ENCODE measurements at regions not wholly inside any gene's neighbourhood (a gene's known extent, or its start where the extent isn't known, plus 50 kb on each side); places are given as distances from the start of the nearest gene placed in this dataset.
"Not testable (repeated sequence)": the region's sequence is repeated elsewhere in the genome, so short reads cannot be mapped to it uniquely, and the experiment has no call there.

GRCh38 chr2:149767516-149767974, 180.0 kb upstream of the MMADHC start:
- intact Hi-C loops (cut with DNase I), result no loop called here
- Histone ChIP-seq H3K27me3 (no peaks in the 10 kb centered on the region), H3K27ac (no peak overlapping the region), H3K9me3 (no peaks in the 10 kb centered on the region), H3K36me3 (no peaks in the 10 kb centered on the region), H3K4me3 (no peak overlapping the region), H3K4me1 (no peaks in the 10 kb centered on the region)
- DNase-seq (ENCODE audit: low spot score in 2 of 2), result no peak
- TF ChIP-seq CTCF (IDR thresholded peaks at IDR 0.05), result no peak

- H3K27me3 ChIP-seq, result no peaks in the 10 kb centered on the region
- no peaks in the 10 kb centered on the region for H3K4me1 ChIP-seq
- no peak overlapping the region for H3K4me3 ChIP-seq
- TF ChIP-seq CTCF (IDR thresholded peaks at IDR 0.05), result no peak
- no peak overlapping the region for H3K27ac ChIP-seq
- H3K9me3 ChIP-seq, result no peaks in the 10 kb centered on the region
- H3K36me3 ChIP-seq, result no peaks in the 10 kb centered on the region
- no peak for DNase-seq (ENCODE audit: low spot score in 2 of 2)
- intact Hi-C loops (cut with DNase I), result no loop called here
Measured at GRCh38 chr2:149766339-149766738, 178.8 kb upstream of the MMADHC start.

GRCh38 chr2:149765636-149766035, 178.1 kb upstream of the MMADHC start:
- Histone ChIP-seq H3K4me3 (no peak overlapping the region), H3K9me3 (no peaks in the 10 kb centered on the region)
- intact Hi-C loops (cut with DNase I), result no loop called here

DNA sequence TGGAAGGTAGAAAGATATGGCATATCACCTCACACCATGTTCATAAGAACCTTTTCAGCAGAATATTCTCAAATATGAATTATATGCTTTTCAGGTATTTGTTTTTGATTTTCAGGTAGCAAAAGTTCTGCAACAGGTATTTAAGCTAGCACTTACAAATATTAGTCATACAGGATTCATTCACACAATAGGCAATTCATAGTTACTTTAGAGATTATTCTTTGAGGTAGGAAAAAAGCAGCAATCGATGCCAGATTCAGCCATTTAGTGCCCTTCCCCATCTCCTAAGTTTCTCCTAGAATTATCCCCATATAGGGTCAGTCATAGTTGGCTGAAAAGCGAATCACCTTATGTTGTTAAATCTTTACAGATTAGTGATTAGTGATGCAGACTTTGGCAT, 177.4 kb upstream of the MMADHC start:
- no peak for DNase-seq (ENCODE audit: low spot score in 2 of 2)
- H3K4me1 ChIP-seq, result no peaks in the 10 kb centered on the region
- H3K36me3 ChIP-seq, result no peaks in the 10 kb centered on the region
- TF ChIP-seq CTCF (IDR thresholded peaks at IDR 0.05), result no peak
- H3K9me3 ChIP-seq, result no peaks in the 10 kb centered on the region
- H3K4me3 ChIP-seq, result no peak overlapping the region
- intact Hi-C loops (cut with DNase I), result no loop called here
- H3K27me3 ChIP-seq, result no peaks in the 10 kb centered on the region
- H3K27ac ChIP-seq, result no peak overlapping the region

More at GRCh38 chr2:149765636-149766035, 178.1 kb upstream of the MMADHC start:
- DNase-seq (ENCODE audit: low spot score in 2 of 2), result no peak
- Histone ChIP-seq H3K36me3 (no peaks in the 10 kb centered on the region), H3K27ac (no peak overlapping the region), H3K27me3 (no peaks in the 10 kb centered on the region), H3K4me1 (no peaks in the 10 kb centered on the region)
- TF ChIP-seq CTCF (IDR thresholded peaks at IDR 0.05), result no peak

DNA sequence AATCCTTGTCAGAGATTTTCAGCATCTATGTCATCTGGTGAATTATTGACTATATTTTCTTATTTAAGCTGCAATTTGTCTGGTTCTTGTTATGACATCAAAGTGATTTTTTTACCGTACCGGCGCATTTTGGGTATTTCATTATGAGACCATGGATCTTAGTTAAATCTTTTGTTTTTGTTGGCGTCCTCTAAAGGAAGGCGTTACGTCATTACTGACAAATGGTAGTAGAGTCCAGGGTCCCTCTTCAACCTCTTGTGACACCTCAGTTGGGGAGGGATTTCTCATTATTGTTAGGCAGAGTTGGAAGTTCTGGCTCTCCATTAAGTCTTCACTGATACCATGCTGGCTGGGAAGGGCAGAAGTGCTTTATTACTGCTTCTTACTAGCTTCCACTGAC, 175.8 kb upstream of the MMADHC start:
- DNase-seq (ENCODE audit: low spot score in 2 of 2), result no peak
- TF ChIP-seq CTCF (IDR thresholded peaks at IDR 0.05), result no peak
- Histone ChIP-seq H3K27me3 (no peaks in the 10 kb centered on the region), H3K9me3 (no peaks in the 10 kb centered on the region), H3K4me3 (no peak overlapping the region), H3K27ac (no peak overlapping the region), H3K36me3 (no peaks in the 10 kb centered on the region), H3K4me1 (no peaks in the 10 kb centered on the region)
- intact Hi-C loops (cut with DNase I), result no loop called here

- no peaks in the 10 kb centered on the region for H3K4me1 ChIP-seq
- no peaks in the 10 kb centered on the region for H3K9me3 ChIP-seq
- intact Hi-C loops (cut with DNase I), result no loop called here
- H3K36me3 ChIP-seq, result no peaks in the 10 kb centered on the region
- no peaks in the 10 kb centered on the region for H3K27me3 ChIP-seq
- H3K27ac ChIP-seq, result no peak overlapping the region
- H3K4me3 ChIP-seq, result no peak overlapping the region
- DNase-seq (ENCODE audit: low spot score in 2 of 2), result no peak
- no peak for TF ChIP-seq CTCF (IDR thresholded peaks at IDR 0.05)
Measured at GRCh38 chr2:149761611-149762010, 174.0 kb upstream of the MMADHC start.

GRCh38 chr2:149759382-149759781, 171.8 kb upstream of the MMADHC start:
- intact Hi-C loops (cut with DNase I); H3K36me3 ChIP-seq; H3K27me3 ChIP-seq; H3K4me1 ChIP-seq; H3K9me3 ChIP-seq; DNase-seq (ENCODE audit: low spot score in 2 of 2); H3K4me3 ChIP-seq; H3K27ac ChIP-seq: not testable (repeated sequence)

DNA sequence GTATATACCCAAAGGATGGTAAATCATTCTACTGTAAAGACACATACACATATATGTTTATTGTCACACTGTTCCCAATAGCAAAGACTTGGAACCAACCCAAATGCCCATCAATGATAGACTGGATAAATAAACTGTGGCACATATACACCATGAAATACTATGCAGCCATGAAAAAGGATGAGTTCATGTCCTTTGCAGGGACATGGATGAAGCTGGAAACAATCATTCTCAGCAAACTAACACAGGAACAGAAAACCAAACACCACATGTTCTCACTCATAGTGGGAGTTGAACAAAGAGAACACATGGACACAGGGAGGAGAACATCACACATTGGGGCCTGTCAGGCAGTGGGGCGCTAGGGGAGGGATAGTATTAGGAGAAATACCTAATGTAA, 167.1 kb upstream of the MMADHC start:
- DNase-seq (ENCODE audit: low spot score in 2 of 2); H3K9me3 ChIP-seq; H3K27me3 ChIP-seq; intact Hi-C loops (cut with DNase I); H3K4me3 ChIP-seq; H3K27ac ChIP-seq; H3K36me3 ChIP-seq; H3K4me1 ChIP-seq: not testable (repeated sequence)
